ENCODE measurements at regions not wholly inside any gene's neighbourhood (a gene's known extent, or its start where the extent isn't known, plus 50 kb on each side); places are given as distances from the start of the nearest gene placed in this dataset.

GRCh38 chr1:198893141-198893540 lies 254.3 kb downstream of the PTPRC start:
- POLR2A ChIA-PET, result no interaction called here
- H3K9me3 ChIP-seq (ENCODE audit: low read length), result no peaks in the 10 kb centered on the region
- no peak overlapping the region for H3K27ac ChIP-seq (ENCODE audit: extremely low read length, insufficient read depth, low read length)
- no peak overlapping the region for H2AFZ ChIP-seq (ENCODE audit: low read length)
- DNase-seq (ENCODE audit: low spot score) (no peak), ATAC-seq (no peak), FAIRE-seq (no peak)
- no peaks in the 10 kb centered on the region for H3K79me2 ChIP-seq (ENCODE audit: insufficient read depth, low read length)
- no peaks in the 10 kb centered on the region for H4K20me1 ChIP-seq (ENCODE audit: insufficient read depth, low read length)
- no peaks in the 10 kb centered on the region for H3K36me3 ChIP-seq (replicated peaks in 1 of 2; ENCODE audit: control insufficient read depth in 1 of 2, insufficient read depth in 2 of 2, low read length in 2 of 2)
- H3K4me2 ChIP-seq (ENCODE audit: low read depth, low read length), result no peak overlapping the region
- H3K9ac ChIP-seq (ENCODE audit: insufficient read depth, low read depth, low read length), result no peak overlapping the region
- 48% methylated on average over 1 of the region's 1 CpG for WGBS (ENCODE audit: low lambda C conversion rate)
- no peaks in the 10 kb centered on the region for H3K27me3 ChIP-seq (ENCODE audit: control insufficient read depth in 1 of 2, insufficient read depth in 2 of 2, low read length in 2 of 2)
- no peak for TF ChIP-seq CBX2 (IDR thresholded peaks at IDR 0.05; ENCODE audit: low read depth, low read length)
- TF ChIP-seq CBX2 (CRISPR knock-in tag; IDR thresholded peaks at IDR 0.05; ENCODE audit: low read depth), result no peak
- no peak for TF ChIP-seq ZNF83 (CRISPR knock-in tag; IDR thresholded peaks at IDR 0.05; ENCODE audit: borderline replicate concordance)
- TF ChIP-seq PHF20 (CRISPR knock-in tag; IDR thresholded peaks at IDR 0.05), result no peak
- no peak for TF ChIP-seq NR2C2 (CRISPR knock-in tag; IDR thresholded peaks at IDR 0.05; ENCODE audit: borderline replicate concordance)
- TF ChIP-seq ZBTB2 (CRISPR knock-in tag; IDR thresholded peaks at IDR 0.05; ENCODE audit: low read depth), result no peak
- no peak for TF ChIP-seq JDP2 (CRISPR knock-in tag; IDR thresholded peaks at IDR 0.05; ENCODE audit: borderline replicate concordance)
- no peak for TF ChIP-seq POGZ (CRISPR knock-in tag; IDR thresholded peaks at IDR 0.05)
- no peak for TF ChIP-seq AHR (CRISPR knock-in tag; IDR thresholded peaks at IDR 0.05)
- TF ChIP-seq ZFP62 (CRISPR knock-in tag; IDR thresholded peaks at IDR 0.05), result no peak
- no peak for TF ChIP-seq RFXANK (CRISPR knock-in tag; IDR thresholded peaks at IDR 0.05)
- no peak for TF ChIP-seq KLF11 (CRISPR knock-in tag; IDR thresholded peaks at IDR 0.05)
- no peak for TF ChIP-seq SMAD3 (CRISPR knock-in tag; IDR thresholded peaks at IDR 0.05)
- TF ChIP-seq GRHL1 (CRISPR knock-in tag; conservative IDR thresholded peaks at IDR 0.05), result no peak
- TF ChIP-seq PAF1 (CRISPR knock-in tag; IDR thresholded peaks at IDR 0.05), result no peak
- no peak for TF ChIP-seq ZNF724P (CRISPR knock-in tag; IDR thresholded peaks at IDR 0.05; ENCODE audit: borderline replicate concordance)
- TF ChIP-seq ZMYM3 (CRISPR knock-in tag; IDR thresholded peaks at IDR 0.05), result no peak
- TF ChIP-seq NFRKB (IDR thresholded peaks at IDR 0.05), result no peak
- TF ChIP-seq NFE2L1 (CRISPR knock-in tag; IDR thresholded peaks at IDR 0.05; ENCODE audit: borderline replicate concordance), result no peak
- TF ChIP-seq KDM6A (CRISPR knock-in tag; IDR thresholded peaks at IDR 0.05; ENCODE audit: low read depth), result no peak
- no peaks in the 10 kb centered on the region for H3K4me1 ChIP-seq (ENCODE audit: insufficient read depth, low read length)
- in situ Hi-C loops (cut with HindIII; ENCODE audit: extremely low pct_ligation_motif_present, low pct_unique_long_range_greater_than_20kb), result no loop called here
- H3K4me3 ChIP-seq (replicated peaks in 1 of 3; ENCODE audit: insufficient read depth in 1 of 3, low read depth in 2 of 3, low read length in 3 of 3), result no peak overlapping the region
- no TSS peak for BruUV-seq (replicated peaks)
- intact Hi-C loops (cut with micrococcal nuclease; ENCODE audit: unreplicated experiment), result loop anchor here (2.0 kb wide), 1 partner anchor 44 kb away; no protein-coding TSS in a partner anchor
- CTCF ChIA-PET (ENCODE audit: low intra/inter-chr PET ratio, low total read pairs), result no interaction called here
